ENCODE measurements at regions not wholly inside any gene's neighbourhood (a gene's known extent, or its start where the extent isn't known, plus 50 kb on each side); places are given as distances from the start of the nearest gene placed in this dataset.

DNA sequence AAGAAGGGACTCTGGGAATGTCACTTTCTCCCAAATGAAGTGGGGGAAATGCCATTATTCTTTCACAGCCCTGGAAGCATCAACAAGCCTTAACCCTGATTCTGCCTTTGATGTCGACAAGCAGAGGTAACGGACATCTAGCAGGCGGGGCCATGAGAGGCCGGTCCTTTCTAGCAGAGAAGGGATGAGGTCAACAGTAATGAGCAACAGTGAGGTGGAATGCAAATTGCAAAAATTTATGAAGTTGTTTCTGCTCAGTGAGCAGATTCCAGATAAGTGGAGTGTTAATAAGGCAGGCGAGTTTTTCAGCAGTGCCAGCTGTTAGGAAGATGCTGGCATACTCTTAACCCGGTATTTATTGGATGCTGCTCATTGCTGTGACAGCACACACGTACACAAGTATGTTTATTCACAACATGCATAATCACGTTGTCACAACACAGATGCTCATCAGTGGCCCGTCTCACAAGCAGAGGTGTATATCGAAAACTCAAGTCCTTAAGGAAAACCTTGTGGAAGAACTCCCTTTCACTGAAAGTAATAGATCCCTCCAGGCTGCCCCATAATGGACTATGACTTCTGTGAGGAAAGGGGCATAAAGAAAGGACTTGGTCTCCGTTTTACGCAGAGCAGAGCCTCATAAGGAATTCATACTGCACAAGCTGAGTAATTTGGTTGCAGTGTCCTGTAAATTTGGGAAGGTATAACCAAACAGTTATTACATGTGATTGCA lies 329.0 kb downstream of the IGSF11 start:
- H3K27me3 ChIP-seq, result no peaks in the 10 kb centered on the region
- H3K4me1 ChIP-seq, result no peaks in the 10 kb centered on the region
- no peak for TF ChIP-seq POLR2A (IDR thresholded peaks at IDR 0.05)
- TF ChIP-seq, protein P1, sequence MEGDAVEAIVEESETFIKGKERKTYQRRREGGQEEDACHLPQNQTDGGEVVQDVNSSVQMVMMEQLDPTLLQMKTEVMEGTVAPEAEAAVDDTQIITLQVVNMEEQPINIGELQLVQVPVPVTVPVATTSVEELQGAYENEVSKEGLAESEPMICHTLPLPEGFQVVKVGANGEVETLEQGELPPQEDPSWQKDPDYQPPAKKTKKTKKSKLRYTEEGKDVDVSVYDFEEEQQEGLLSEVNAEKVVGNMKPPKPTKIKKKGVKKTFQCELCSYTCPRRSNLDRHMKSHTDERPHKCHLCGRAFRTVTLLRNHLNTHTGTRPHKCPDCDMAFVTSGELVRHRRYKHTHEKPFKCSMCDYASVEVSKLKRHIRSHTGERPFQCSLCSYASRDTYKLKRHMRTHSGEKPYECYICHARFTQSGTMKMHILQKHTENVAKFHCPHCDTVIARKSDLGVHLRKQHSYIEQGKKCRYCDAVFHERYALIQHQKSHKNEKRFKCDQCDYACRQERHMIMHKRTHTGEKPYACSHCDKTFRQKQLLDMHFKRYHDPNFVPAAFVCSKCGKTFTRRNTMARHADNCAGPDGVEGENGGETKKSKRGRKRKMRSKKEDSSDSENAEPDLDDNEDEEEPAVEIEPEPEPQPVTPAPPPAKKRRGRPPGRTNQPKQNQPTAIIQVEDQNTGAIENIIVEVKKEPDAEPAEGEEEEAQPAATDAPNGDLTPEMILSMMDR (IDR thresholded peaks at IDR 0.05), result no peak
- H3K9me3 ChIP-seq, result no peaks in the 10 kb centered on the region
- DNase-seq (no peak), ATAC-seq (no peak)
- H3K4me3 ChIP-seq, result no peak overlapping the region
- 49% methylated on average over 10 of the region's 12 CpGs for WGBS (ENCODE audit: insufficient coverage, low coverage, low lambda C conversion rate, missing lambda C conversion rate)
- H3K36me3 ChIP-seq, result no peaks in the 10 kb centered on the region
- no peak overlapping the region for H3K27ac ChIP-seq
- intact Hi-C loops (cut with DNase I), result no loop called here

DNA sequence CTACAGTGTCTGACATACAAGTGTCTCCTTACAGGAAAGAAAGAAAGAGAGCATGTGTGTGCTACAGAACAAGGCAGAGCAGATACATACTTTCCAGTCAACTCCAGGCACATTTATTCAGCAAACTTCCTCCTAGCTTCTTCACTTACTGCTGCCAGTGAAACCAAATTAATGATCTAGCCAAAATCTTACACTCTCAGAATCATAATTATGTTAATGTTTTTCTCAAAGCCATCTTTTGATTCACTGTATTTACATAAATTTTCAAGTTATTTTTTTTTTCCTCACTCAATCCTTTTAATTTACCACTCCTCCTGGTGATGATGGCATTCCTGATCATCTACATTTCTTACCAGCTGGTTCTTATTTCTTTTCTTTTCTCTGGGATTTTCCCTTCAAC lies 326.7 kb downstream of the IGSF11 start:
- DNase-seq (no peak), ATAC-seq (no peak)
- no peaks in the 10 kb centered on the region for H3K4me1 ChIP-seq
- H3K27ac ChIP-seq, result no peak overlapping the region
- H3K27me3 ChIP-seq, result no peaks in the 10 kb centered on the region
- H3K9me3 ChIP-seq, result no peaks in the 10 kb centered on the region
- TF ChIP-seq, protein P1 (IDR thresholded peaks at IDR 0.05), result no peak
- no peak for TF ChIP-seq POLR2A (IDR thresholded peaks at IDR 0.05)
- H3K4me3 ChIP-seq, result no peak overlapping the region
- intact Hi-C loops (cut with DNase I), result no loop called here
- H3K36me3 ChIP-seq, result no peaks in the 10 kb centered on the region

DNA sequence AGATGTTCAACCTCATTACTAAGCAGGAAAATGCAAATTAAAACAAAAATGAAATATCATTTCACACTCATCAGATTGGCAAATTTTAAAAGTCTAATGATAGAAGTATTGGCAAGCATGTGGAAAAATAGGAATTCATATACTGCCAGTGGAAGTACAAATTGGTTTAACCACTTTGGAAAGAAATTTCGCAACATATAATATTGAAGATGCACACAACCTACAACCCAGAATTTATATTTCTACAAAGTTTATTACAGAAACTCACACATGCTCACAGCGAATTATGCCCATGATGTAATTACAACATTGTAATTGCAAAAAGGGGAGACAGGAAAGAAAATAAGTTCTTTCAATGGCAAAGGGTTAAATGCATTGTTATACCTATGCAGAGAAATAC lies 324.1 kb downstream of the IGSF11 start:
- Histone ChIP-seq H3K36me3 (no peaks in the 10 kb centered on the region), H3K4me3 (no peak overlapping the region), H3K27ac (no peak overlapping the region), H3K9me3 (no peaks in the 10 kb centered on the region), H3K27me3 (no peaks in the 10 kb centered on the region), H3K4me1 (peaks cover 0 to 8% (median 0%) of the 10 kb centered on the region in 4 donors)
- DNase-seq (no peak), ATAC-seq (no peak)
- intact Hi-C loops (cut with DNase I), result no loop called here
- WGBS (ENCODE audit: insufficient coverage, low coverage, low lambda C conversion rate, missing lambda C conversion rate), result 74% methylated on average over 2 of the region's 2 CpGs
- TF ChIP-seq, protein P1 (IDR thresholded peaks at IDR 0.05), result no peak
- TF ChIP-seq POLR2A (IDR thresholded peaks at IDR 0.05), result no peak

DNA sequence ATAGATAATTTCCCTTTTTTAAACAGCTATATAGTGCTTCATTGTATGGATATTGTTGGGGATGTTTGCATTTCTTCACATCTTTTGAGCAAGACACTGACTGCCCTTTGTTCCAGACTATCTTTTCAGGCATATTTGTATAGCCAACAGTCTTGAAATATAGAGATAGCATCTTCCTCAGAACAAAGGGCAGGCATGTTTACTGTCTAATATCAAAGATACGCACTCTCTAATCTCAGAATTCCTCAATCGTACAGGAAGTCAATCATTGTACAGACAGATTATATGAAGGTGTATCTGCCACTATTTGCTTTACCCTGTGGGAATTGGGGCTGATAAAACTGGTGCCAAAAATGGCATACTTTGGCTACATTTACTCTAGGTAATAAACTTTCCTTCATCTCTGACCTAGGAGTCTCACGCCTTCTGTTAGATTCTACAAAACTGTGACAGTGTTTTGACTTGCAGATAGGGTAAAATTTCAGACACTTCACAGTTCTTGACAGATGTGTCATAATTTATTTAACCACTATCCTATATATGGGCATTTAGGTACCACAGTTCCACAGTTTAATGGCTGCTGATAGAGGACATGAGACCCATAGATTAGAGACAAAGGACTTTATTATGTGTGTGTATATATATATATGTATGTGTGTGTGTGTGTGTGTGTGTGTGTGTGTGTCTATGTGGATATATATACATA lies 321.0 kb downstream of the IGSF11 start:
- H3K27ac ChIP-seq, result no peak overlapping the region
- no peaks in the 10 kb centered on the region for H3K36me3 ChIP-seq
- TF ChIP-seq, protein P1 (IDR thresholded peaks at IDR 0.05), result no peak
- TF ChIP-seq POLR2A (IDR thresholded peaks at IDR 0.05), result no peak
- DNase-seq (no peak), ATAC-seq (no peak)
- no peaks in the 10 kb centered on the region for H3K9me3 ChIP-seq
- peaks cover 0 to 8% (median 0%) of the 10 kb centered on the region in 4 donors for H3K4me1 ChIP-seq
- H3K27me3 ChIP-seq, result no peaks in the 10 kb centered on the region
- 69% methylated on average over 3 of the region's 3 CpGs for WGBS (ENCODE audit: insufficient coverage, low coverage, low lambda C conversion rate, missing lambda C conversion rate)
- no peak overlapping the region for H3K4me3 ChIP-seq
- intact Hi-C loops (cut with DNase I), result no loop called here

Measured in right lobe of liver (tissue), 6 donors.